LNCAP (cell line): ENCODE measurements at regions not wholly inside any gene's neighbourhood (a gene's known extent, or its start where the extent isn't known, plus 50 kb on each side); places are given as distances from the start of the nearest gene placed in this dataset.

Experiments
- TF ChIP-seq, protein P1 (sequence below): fragments of 450-650 bp; IDR thresholded peaks from 2 replicates; pipeline ENCODE4 v1.5.1; 2017; ENCODE audit warnings: mild to moderate bottlenecking

DNA sequence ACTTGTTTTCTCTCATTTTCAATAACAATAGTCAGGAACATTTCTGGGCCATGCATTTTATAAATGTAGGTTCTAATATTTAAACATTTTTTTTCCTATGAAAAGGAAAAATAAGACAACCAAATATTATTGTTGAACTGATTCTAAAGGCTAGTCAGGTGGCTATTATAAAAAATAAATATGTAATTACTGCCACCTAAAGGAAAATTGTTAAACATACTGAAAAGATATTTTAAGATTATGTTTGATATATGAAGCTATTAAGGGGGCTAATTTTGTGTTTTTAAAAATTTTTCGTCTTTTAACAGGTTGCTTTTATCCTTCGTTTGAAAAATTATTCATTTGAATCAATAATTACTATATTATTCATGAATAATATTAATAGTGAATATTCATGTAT, 62.2 kb upstream of the FDX1 start:
- TF ChIP-seq, protein P1, sequence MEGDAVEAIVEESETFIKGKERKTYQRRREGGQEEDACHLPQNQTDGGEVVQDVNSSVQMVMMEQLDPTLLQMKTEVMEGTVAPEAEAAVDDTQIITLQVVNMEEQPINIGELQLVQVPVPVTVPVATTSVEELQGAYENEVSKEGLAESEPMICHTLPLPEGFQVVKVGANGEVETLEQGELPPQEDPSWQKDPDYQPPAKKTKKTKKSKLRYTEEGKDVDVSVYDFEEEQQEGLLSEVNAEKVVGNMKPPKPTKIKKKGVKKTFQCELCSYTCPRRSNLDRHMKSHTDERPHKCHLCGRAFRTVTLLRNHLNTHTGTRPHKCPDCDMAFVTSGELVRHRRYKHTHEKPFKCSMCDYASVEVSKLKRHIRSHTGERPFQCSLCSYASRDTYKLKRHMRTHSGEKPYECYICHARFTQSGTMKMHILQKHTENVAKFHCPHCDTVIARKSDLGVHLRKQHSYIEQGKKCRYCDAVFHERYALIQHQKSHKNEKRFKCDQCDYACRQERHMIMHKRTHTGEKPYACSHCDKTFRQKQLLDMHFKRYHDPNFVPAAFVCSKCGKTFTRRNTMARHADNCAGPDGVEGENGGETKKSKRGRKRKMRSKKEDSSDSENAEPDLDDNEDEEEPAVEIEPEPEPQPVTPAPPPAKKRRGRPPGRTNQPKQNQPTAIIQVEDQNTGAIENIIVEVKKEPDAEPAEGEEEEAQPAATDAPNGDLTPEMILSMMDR = peak; percentile 45

DNA sequence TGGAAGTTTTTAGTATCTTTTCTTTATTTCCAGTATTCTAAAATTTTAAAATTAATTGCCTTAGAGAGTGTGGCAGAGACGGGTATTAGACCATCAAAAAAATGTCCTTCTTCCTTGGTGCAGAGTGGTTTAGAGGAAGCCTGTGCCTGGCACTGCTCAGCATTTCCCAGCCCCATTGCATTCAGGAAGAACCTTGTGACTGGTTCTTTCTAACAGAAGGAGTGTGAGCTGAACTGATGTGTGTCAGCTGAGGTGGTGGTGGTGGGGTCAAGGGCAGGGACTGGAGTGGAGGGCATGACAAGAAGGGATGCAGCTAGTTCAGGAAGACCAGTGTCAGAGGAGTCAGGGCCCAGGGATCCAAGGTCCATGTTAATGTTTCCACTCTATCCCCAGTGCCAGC, 58.7 kb upstream of the FDX1 start:
- TF ChIP-seq, protein P1 = no peak

DNA sequence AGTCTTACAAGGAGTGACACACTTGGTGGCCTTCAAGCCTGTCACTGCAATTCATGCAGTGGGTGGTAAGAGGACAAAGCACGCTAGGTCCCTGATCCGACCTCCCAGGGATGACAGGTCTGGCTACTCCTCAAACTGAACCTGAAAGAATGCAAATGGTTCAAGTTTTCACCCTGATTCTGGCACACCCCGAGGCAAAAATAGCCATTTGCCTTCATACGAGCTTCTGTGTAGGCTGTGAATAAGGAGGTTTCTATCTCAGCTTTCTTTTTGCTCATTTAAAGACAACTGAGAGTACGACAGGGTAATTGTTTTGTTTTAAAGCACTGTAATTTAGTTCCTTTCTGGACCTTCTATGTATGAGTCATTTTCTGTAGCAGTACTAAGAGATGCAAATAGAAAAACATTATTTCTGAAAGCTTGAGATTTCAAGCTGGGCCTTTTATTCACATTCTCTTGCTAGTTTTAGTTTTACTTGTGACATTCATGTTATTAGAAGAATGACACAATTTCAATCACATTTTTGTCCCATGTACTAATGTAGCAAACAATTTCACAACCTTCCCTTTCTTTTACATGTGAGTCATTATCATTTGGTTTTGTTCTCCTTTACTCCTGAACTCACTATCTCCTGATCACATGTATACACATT, 56.6 kb upstream of the FDX1 start:
- TF ChIP-seq, protein P1 = no peak

DNA sequence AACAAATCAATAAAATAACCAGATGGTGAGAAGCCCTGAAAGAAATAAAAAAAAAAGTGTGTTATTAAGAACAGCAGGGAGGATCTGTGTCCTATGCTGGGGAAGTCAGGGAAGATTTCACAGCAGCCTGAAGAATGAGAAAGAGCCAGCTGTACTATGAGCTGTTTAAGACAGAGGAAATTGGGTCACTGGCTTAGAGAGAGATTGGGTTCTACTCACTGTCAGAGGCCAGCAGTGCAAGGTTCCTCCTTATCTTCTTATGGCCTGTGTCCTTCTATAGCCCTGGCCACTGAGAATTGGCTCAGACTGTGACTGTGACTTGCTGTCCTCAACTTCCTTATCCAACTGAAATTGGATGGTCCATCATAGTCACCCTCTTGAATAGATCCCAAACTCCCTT, 54.8 kb upstream of the FDX1 start:
- TF ChIP-seq, protein P1 = no peak

GRCh38 chr11:110375351-110375750, 54.4 kb upstream of the FDX1 start:
- TF ChIP-seq, protein P1 = no peak

GRCh38 chr11:110376021-110376420, 53.7 kb upstream of the FDX1 start:
- TF ChIP-seq, protein P1 = no peak

DNA sequence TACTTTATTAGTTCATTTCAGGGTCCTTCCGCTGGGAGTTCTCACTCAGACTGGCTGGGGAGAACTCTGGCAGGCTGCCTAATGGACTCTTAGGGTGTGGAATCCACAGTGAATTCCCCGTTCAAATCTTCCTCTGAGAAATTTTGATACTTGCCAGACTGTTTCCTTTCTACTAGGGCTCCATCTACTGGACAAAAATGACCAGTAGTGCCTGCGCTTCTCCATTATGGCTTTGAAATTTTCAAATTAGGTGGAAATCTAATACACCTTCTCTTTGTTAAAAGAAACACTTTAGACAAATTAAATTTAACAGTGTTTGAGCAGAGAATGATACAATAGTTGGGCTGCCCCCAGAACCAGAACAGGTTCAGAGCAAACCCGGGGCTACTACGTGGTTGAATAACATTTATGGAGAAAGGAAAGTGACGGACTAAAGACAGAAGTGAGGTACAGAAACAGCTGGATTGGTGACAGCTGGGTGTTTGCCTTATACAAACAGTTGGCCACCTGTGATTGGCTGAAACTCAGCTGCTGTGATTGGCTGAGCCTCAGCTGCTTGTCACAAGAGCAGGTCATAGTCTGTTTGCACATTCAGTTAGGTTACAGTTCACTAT, 52.9 kb upstream of the FDX1 start:
- TF ChIP-seq, protein P1 = peak; percentile 89

DNA sequence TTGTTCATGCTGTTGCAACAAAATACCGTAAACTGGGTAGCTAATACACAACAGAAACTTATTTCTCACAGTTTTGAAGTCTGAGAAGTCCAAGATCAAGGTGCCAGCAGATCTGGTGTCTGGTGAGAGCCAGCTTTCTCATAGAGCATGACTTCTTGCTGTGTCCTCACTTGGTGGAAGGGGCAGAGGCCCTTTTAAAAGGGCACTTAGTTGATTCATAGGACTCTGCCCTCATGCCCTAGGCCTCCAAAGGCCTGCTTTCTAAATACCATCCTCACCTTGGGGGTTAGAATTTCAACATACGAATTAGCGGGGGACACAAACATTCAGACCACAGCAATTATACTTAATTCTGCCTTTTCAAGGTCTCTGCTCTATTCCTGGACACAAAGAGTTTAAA, 52.3 kb upstream of the FDX1 start:
- TF ChIP-seq, protein P1 = no peak
